Endothelial cell of umbilical vein (primary cell): ENCODE measurements at regions not wholly inside any gene's neighbourhood (a gene's known extent, or its start where the extent isn't known, plus 50 kb on each side); places are given as distances from the start of the nearest gene placed in this dataset.

Experiments
- BruUV-seq: library from RNA; stranded (reverse); fragments of 400-500 nt; replicated peaks from 2 replicates; lab custom pipeline; 2021; lab: Mats Ljungman, UMichigan
- CTCF ChIA-PET: fragments of 300-600, 350-600 bp; sonication (Branson Sonifier 250); formaldehyde crosslinking; loops from one replicate; lab custom pipeline; 2021; ENCODE audit warnings: antibody characterized with exemption, inconsistent platforms; lab: Charles Lee
- POLR2A ChIA-PET: fragments of 300-600, 350-600 bp; sonication (Branson Sonifier 250); formaldehyde crosslinking; loops from one replicate; lab custom pipeline; 2021; ENCODE audit warnings: antibody characterized with exemption, inconsistent platforms; lab: Charles Lee
- DNase-seq: peaks from one replicate; pipeline ENCODE4 v3.0.0-alpha.2; 2011; ENCODE audit warnings: low read depth, low spot score
- FAIRE-seq: peaks from 2 replicates; lab custom pipeline; 2011; peaks lifted over from hg19 to GRCh38; lab: Jason Lieb, UNC
- H2AFZ ChIP-seq: 2 replicates; pipeline ENCODE4 v1.6.0; 2012; ENCODE audit warnings: low read depth, low read length, control low read depth, inconsistent platforms
- H3K27ac ChIP-seq: 2 replicates; pipeline ENCODE4 v1.5.1; 2011; ENCODE audit warnings: low read depth, mild to moderate bottlenecking, control low read depth, low read length, moderate library complexity; ENCODE audit not compliant: insufficient read depth
- H3K27me3 ChIP-seq, 2 experiments: 2 replicates each; pipeline versions ENCODE4 v1.6.0 to v1.6.1; 2011; ENCODE audit warnings: low read length in 2 of 2, mixed read lengths in 1 of 2; ENCODE audit not compliant: control insufficient read depth in 2 of 2, insufficient read depth in 2 of 2
- H3K36me3 ChIP-seq, 2 experiments: 2 replicates in 1 of 2; 3 replicates in 1 of 2; pipeline ENCODE4 v1.5.1; 2011; ENCODE audit warnings: low read length in 2 of 2, mild to moderate bottlenecking in 1 of 2, moderate library complexity in 1 of 2; ENCODE audit not compliant: control insufficient read depth in 2 of 2, insufficient read depth in 2 of 2; ENCODE audit errors: extremely low read depth in 1 of 2
- H3K4me1 ChIP-seq: 3 replicates; pipeline ENCODE4 v1.5.1; 2011; ENCODE audit warnings: mild to moderate bottlenecking, low read length; ENCODE audit not compliant: control insufficient read depth, insufficient read depth; ENCODE audit errors: extremely low read depth
- H3K4me2 ChIP-seq: 2 replicates; pipeline ENCODE4 v1.6.1; 2011; ENCODE audit warnings: low read length, control low read depth, mixed read lengths; ENCODE audit not compliant: insufficient read depth
- H3K4me3 ChIP-seq, 3 experiments: fragments of 200-600 bp in 1 of 3; sonication (generic), shearing (Covaris generic) in 1 of 3; replicated peaks in 1 of 3; 2 replicates each; pipeline ENCODE4 v1.5.1; 2011 to 2016; ENCODE audit warnings: control low read depth in 3 of 3, low read length in 3 of 3, mild to moderate bottlenecking in 2 of 3, inconsistent platforms in 1 of 3, low read depth in 1 of 3, moderate library complexity in 1 of 3; ENCODE audit not compliant: insufficient read depth in 1 of 3
- H3K79me2 ChIP-seq: 2 replicates; pipeline ENCODE4 v1.6.0; 2012; ENCODE audit warnings: low read length, inconsistent platforms; ENCODE audit not compliant: control insufficient read depth, insufficient read depth
- H3K9ac ChIP-seq: replicated peaks from 2 replicates; pipeline ENCODE3; 2011; ENCODE audit warnings: low read length, control low read depth; ENCODE audit not compliant: insufficient read depth; ENCODE audit errors: extremely low read depth
- H3K9me1 ChIP-seq: replicated peaks from 3 replicates; pipeline ENCODE4 v1.6.0; 2011; ENCODE audit warnings: mild to moderate bottlenecking, low read length; ENCODE audit not compliant: control insufficient read depth, insufficient read depth; ENCODE audit errors: extremely low read depth
- H3K9me3 ChIP-seq: replicated peaks from 2 replicates; pipeline ENCODE4 v1.5.1; 2012; ENCODE audit warnings: low read length, inconsistent platforms; ENCODE audit not compliant: control insufficient read depth, insufficient read depth
- H4K20me1 ChIP-seq: replicated peaks from 2 replicates; pipeline ENCODE3; 2011; ENCODE audit warnings: mild to moderate bottlenecking, low read length; ENCODE audit not compliant: control insufficient read depth, insufficient read depth; ENCODE audit errors: extremely low read depth
- EZH2 ChIP-seq: IDR thresholded peaks from 2 replicates; pipeline ENCODE4 v1.6.1; 2012; ENCODE audit warnings: borderline replicate concordance, low read depth, mild to moderate bottlenecking, moderate library complexity, low read length, inconsistent platforms; ENCODE audit not compliant: severe bottlenecking
- FOS ChIP-seq: IDR thresholded peaks from 2 replicates; pipeline ENCODE4 v1.6.1; 2011; ENCODE audit warnings: mild to moderate bottlenecking, low read length, moderate library complexity, borderline replicate concordance; ENCODE audit not compliant: insufficient read depth
- GATA2 ChIP-seq: IDR thresholded peaks from 2 replicates; pipeline ENCODE4 v1.7.0; 2011; ENCODE audit warnings: low read depth, mild to moderate bottlenecking, moderate library complexity, mixed read lengths, low read length; ENCODE audit not compliant: insufficient read length, insufficient read depth
- JUN ChIP-seq: IDR thresholded peaks from 2 replicates; pipeline ENCODE4 v1.6.1; 2011; ENCODE audit warnings: borderline replicate concordance, low read depth; ENCODE audit not compliant: insufficient read length, insufficient read depth
- MAX ChIP-seq: IDR thresholded peaks from 2 replicates; pipeline ENCODE4 v1.6.1; 2011; ENCODE audit not compliant: insufficient read depth, insufficient read length
- MYC ChIP-seq: IDR thresholded peaks from one replicate; pipeline ENCODE4 v1.6.1; 2011; ENCODE audit warnings: mild to moderate bottlenecking, low read depth, low read length
- POLR2A ChIP-seq: IDR thresholded peaks from 2 replicates; pipeline ENCODE4 v1.6.1; 2012; ENCODE audit warnings: low read depth, mild to moderate bottlenecking, control low read depth, low read length
- POLR2AphosphoS5 ChIP-seq: IDR thresholded peaks from 2 replicates; pipeline ENCODE4 v1.6.1; 2012; ENCODE audit warnings: low read depth, mild to moderate bottlenecking, control low read depth, low read length, moderate library complexity; ENCODE audit not compliant: insufficient read depth
- dilution Hi-C: fragments of 300-500 bp; cut with MboI; formaldehyde crosslinking; loops from one replicate; pipeline ENCODE4 v1.15.0; 2019; ENCODE audit warnings: low sequenced_read_pairs; ENCODE audit not compliant: extremely low pct_ligation_motif_present
- intact Hi-C: fragments of 100-400 bp; cut with micrococcal nuclease; formaldehyde crosslinking; loops from one replicate; pipeline ENCODE4 v1.10.0; 2022
- TF ChIP-seq, protein P1 (sequence below), 2 donors: IDR thresholded peaks; 1 replicate in 1 of 2; 2 replicates in 1 of 2; pipeline ENCODE4 v1.5.1; 2011; ENCODE audit warnings: low read length in 2 of 2, mild to moderate bottlenecking in 2 of 2, moderate library complexity in 2 of 2, control low read depth in 1 of 2, inconsistent platforms in 1 of 2, low read depth in 1 of 2; ENCODE audit not compliant: insufficient read depth in 1 of 2; ENCODE audit errors: extremely low read depth in 1 of 2

DNA sequence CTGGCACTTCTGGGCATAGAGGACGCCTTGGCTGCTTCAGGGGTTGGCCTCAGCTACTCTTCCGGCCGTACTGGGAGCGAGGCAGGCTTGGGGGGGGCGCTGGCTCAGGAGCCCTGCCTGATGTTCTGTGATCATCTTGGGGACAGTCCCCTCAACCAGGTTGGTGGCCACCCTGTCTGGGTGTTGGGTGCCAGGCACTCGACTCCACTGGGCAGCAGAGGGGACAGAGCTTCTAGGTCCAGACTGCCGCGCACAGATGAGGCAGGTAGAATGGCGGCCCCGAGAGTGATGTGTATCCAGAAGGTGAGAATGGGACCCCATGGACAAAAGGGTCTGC, 84.9 kb downstream of the ASB1 start:
- ChIA-PET POLR2A (no interaction called here), CTCF (interaction anchor here (2.4 to 7.5 kb wide), 2 partner anchors 275 to 363 kb away, joined by 11 to 223 read pairs; no protein-coding TSS in a partner anchor)
- H3K27ac ChIP-seq: no peak overlapping the region
- dilution Hi-C loops (no loop called here), intact Hi-C loops (loop anchor here (1.0 kb wide), 1 partner anchor 27 kb away; no protein-coding TSS in a partner anchor)
- no peaks in the 10 kb centered on the region for H3K4me1 ChIP-seq
- no peaks in the 10 kb centered on the region for H3K9me3 ChIP-seq
- H3K27me3 ChIP-seq: no peaks in the 10 kb centered on the region
- TF ChIP-seq, protein P1, sequence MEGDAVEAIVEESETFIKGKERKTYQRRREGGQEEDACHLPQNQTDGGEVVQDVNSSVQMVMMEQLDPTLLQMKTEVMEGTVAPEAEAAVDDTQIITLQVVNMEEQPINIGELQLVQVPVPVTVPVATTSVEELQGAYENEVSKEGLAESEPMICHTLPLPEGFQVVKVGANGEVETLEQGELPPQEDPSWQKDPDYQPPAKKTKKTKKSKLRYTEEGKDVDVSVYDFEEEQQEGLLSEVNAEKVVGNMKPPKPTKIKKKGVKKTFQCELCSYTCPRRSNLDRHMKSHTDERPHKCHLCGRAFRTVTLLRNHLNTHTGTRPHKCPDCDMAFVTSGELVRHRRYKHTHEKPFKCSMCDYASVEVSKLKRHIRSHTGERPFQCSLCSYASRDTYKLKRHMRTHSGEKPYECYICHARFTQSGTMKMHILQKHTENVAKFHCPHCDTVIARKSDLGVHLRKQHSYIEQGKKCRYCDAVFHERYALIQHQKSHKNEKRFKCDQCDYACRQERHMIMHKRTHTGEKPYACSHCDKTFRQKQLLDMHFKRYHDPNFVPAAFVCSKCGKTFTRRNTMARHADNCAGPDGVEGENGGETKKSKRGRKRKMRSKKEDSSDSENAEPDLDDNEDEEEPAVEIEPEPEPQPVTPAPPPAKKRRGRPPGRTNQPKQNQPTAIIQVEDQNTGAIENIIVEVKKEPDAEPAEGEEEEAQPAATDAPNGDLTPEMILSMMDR (IDR thresholded peaks at IDR 0.05; ENCODE audit: extremely low read depth in 1 of 2, insufficient read depth in 1 of 2, low read depth in 1 of 2, low read length in 2 of 2): no peak
- TF ChIP-seq GATA2 (no peak), EZH2 (no peak), JUN (no peak), MAX (no peak), POLR2AphosphoS5 (no peak), POLR2A (no peak), FOS (no peak), MYC (no peak)
- no peaks in the 10 kb centered on the region for H3K79me2 ChIP-seq
- no TSS peak for BruUV-seq
- H3K36me3 ChIP-seq: no peaks in the 10 kb centered on the region
- no peak overlapping the region for H3K4me2 ChIP-seq
- no peak overlapping the region for H3K9ac ChIP-seq
- no peaks in the 10 kb centered on the region for H3K9me1 ChIP-seq
- DNase-seq (no peak), FAIRE-seq (no peak)
- H2AFZ ChIP-seq: no peak overlapping the region
- no peak overlapping the region for H3K4me3 ChIP-seq
- no peaks in the 10 kb centered on the region for H4K20me1 ChIP-seq
